HUES48 (cell line): ENCODE measurements at regions not wholly inside any gene's neighbourhood (a gene's known extent, or its start where the extent isn't known, plus 50 kb on each side); places are given as distances from the start of the nearest gene placed in this dataset.
A peak's percentile ranks its signal among the peaks of the same experiment; 100 is the strongest.

ENCODE experiments used
- H3K27ac ChIP-seq: one replicate; pipeline ENCODE4 v1.7.0; 2013; ENCODE audit warnings: low read depth, low read length, inconsistent platforms
- H3K27me3 ChIP-seq: 2 replicates; pipeline ENCODE4 v1.6.1; 2013; ENCODE audit warnings: mild to moderate bottlenecking, low read length; ENCODE audit not compliant: control insufficient read depth, insufficient read depth
- H3K36me3 ChIP-seq: 2 replicates; pipeline ENCODE4 v1.6.1; 2013; ENCODE audit warnings: low read length; ENCODE audit not compliant: control insufficient read depth, insufficient read depth
- H3K4me1 ChIP-seq: 2 replicates; pipeline ENCODE4 v1.6.1; 2013; ENCODE audit warnings: mild to moderate bottlenecking, low read length; ENCODE audit not compliant: control insufficient read depth, insufficient read depth
- H3K4me3 ChIP-seq: 2 replicates; pipeline ENCODE4 v1.5.1; 2013; ENCODE audit warnings: mild to moderate bottlenecking, low read depth, low read length
- H3K9ac ChIP-seq: 2 replicates; pipeline ENCODE4 v1.6.1; 2013; ENCODE audit warnings: mild to moderate bottlenecking, low read depth, low read length, moderate library complexity
- H3K9me3 ChIP-seq: 2 replicates; pipeline ENCODE4 v1.6.1; 2013; ENCODE audit warnings: low read length; ENCODE audit not compliant: control insufficient read depth, insufficient read depth

- no peak overlapping the region for H3K4me3 ChIP-seq
- H3K27me3 ChIP-seq: no peaks in the 10 kb centered on the region
- no peak overlapping the region for H3K27ac ChIP-seq
- no peaks in the 10 kb centered on the region for H3K9me3 ChIP-seq
- no peaks in the 10 kb centered on the region for H3K4me1 ChIP-seq
- H3K36me3 ChIP-seq: no peaks in the 10 kb centered on the region
- no peak overlapping the region for H3K9ac ChIP-seq
Measured at GRCh38 chr18:10388373-10388772, 66.1 kb upstream of the APCDD1 start.

GRCh38 chr18:10391506-10391905 lies 62.9 kb upstream of the APCDD1 start:
- no peaks in the 10 kb centered on the region for H3K9me3 ChIP-seq
- H3K36me3 ChIP-seq: no peaks in the 10 kb centered on the region
- H3K4me3 ChIP-seq: no peak overlapping the region
- H3K27me3 ChIP-seq: no peaks in the 10 kb centered on the region
- no peak overlapping the region for H3K9ac ChIP-seq
- H3K4me1 ChIP-seq: no peaks in the 10 kb centered on the region
- H3K27ac ChIP-seq: no peak overlapping the region

- H3K9ac ChIP-seq: no peak overlapping the region
- no peaks in the 10 kb centered on the region for H3K36me3 ChIP-seq
- no peak overlapping the region for H3K4me3 ChIP-seq
- H3K27ac ChIP-seq: no peak overlapping the region
- H3K27me3 ChIP-seq: no peaks in the 10 kb centered on the region
- H3K9me3 ChIP-seq: no peaks in the 10 kb centered on the region
- peaks cover 9% of the 10 kb centered on the region for H3K4me1 ChIP-seq
Measured at GRCh38 chr18:10397004-10397403, 57.4 kb upstream of the APCDD1 start.

GRCh38 chr18:10398571-10398970 lies 55.9 kb upstream of the APCDD1 start:
- H3K4me3 ChIP-seq: no peak overlapping the region
- H3K9me3 ChIP-seq: no peaks in the 10 kb centered on the region
- H3K27ac ChIP-seq: no peak overlapping the region
- peaks cover 9% of the 10 kb centered on the region for H3K4me1 ChIP-seq
- no peak overlapping the region for H3K9ac ChIP-seq
- no peaks in the 10 kb centered on the region for H3K36me3 ChIP-seq
- no peaks in the 10 kb centered on the region for H3K27me3 ChIP-seq

GRCh38 chr18:10399465-10399864 lies 55.0 kb upstream of the APCDD1 start:
- no peaks in the 10 kb centered on the region for H3K9me3 ChIP-seq
- H3K27ac ChIP-seq: no peak overlapping the region
- H3K4me3 ChIP-seq: no peak overlapping the region

GRCh38 chr18:10400534-10401307 lies 53.7 kb upstream of the APCDD1 start:
- Histone ChIP-seq H3K4me1 (peaks cover 10% of the 10 kb centered on the region), H3K9ac (no peak overlapping the region), H3K27me3 (no peaks in the 10 kb centered on the region), H3K36me3 (no peaks in the 10 kb centered on the region), H3K9me3 (no peaks in the 10 kb centered on the region), H3K4me3 (no peak overlapping the region), H3K27ac (no peak overlapping the region)

More at GRCh38 chr18:10399465-10399864, 55.0 kb upstream of the APCDD1 start:
- Histone ChIP-seq H3K36me3 (no peaks in the 10 kb centered on the region), H3K27me3 (no peaks in the 10 kb centered on the region), H3K9ac (no peak overlapping the region), H3K4me1 (peaks cover 9% of the 10 kb centered on the region)

- no peaks in the 10 kb centered on the region for H3K27me3 ChIP-seq
- no peak overlapping the region for H3K4me3 ChIP-seq
- no peak overlapping the region for H3K27ac ChIP-seq
Measured at GRCh38 chr18:10401521-10401920, 52.9 kb upstream of the APCDD1 start.

GRCh38 chr18:10401930-10402329 lies 52.5 kb upstream of the APCDD1 start:
- Histone ChIP-seq H3K9ac (no peak overlapping the region), H3K4me1 (peaks cover 22% of the 10 kb centered on the region), H3K4me3 (no peak overlapping the region), H3K27me3 (no peaks in the 10 kb centered on the region), H3K9me3 (no peaks in the 10 kb centered on the region), H3K36me3 (no peaks in the 10 kb centered on the region), H3K27ac (no peak overlapping the region)

More at GRCh38 chr18:10401521-10401920, 52.9 kb upstream of the APCDD1 start:
- Histone ChIP-seq H3K9me3 (no peaks in the 10 kb centered on the region), H3K36me3 (no peaks in the 10 kb centered on the region), H3K4me1 (peaks cover 18% of the 10 kb centered on the region), H3K9ac (no peak overlapping the region)

GRCh38 chr18:10402871-10403559 lies 51.4 kb upstream of the APCDD1 start:
- H3K9me3 ChIP-seq: no peaks in the 10 kb centered on the region
- no peak overlapping the region for H3K9ac ChIP-seq
- H3K4me1 ChIP-seq: peaks cover 22% of the 10 kb centered on the region
- no peak overlapping the region for H3K4me3 ChIP-seq
- no peaks in the 10 kb centered on the region for H3K27me3 ChIP-seq
- peak overlapping the region; percentile 0 for H3K27ac ChIP-seq
- no peaks in the 10 kb centered on the region for H3K36me3 ChIP-seq

- H3K4me1 ChIP-seq: peaks cover 16% of the 10 kb centered on the region; the same call in 1 of the 2 replicates
- H3K36me3 ChIP-seq: no peaks in the 10 kb centered on the region
- H3K9me3 ChIP-seq: no peaks in the 10 kb centered on the region
- no peak overlapping the region for H3K4me3 ChIP-seq
- no peaks in the 10 kb centered on the region for H3K27me3 ChIP-seq
- peak overlapping the region; percentile 53 for H3K27ac ChIP-seq
- H3K9ac ChIP-seq: no peak overlapping the region
Measured at GRCh38 chr18:10403708-10404107, 50.7 kb upstream of the APCDD1 start.

GRCh38 chr18:10404168-10404567 lies 50.3 kb upstream of the APCDD1 start:
- H3K9ac ChIP-seq: no peak overlapping the region
- no peaks in the 10 kb centered on the region for H3K36me3 ChIP-seq
- no peaks in the 10 kb centered on the region for H3K9me3 ChIP-seq
- H3K27me3 ChIP-seq: no peaks in the 10 kb centered on the region
- H3K4me3 ChIP-seq: no peak overlapping the region
- H3K4me1 ChIP-seq: peaks cover 12% of the 10 kb centered on the region; the same call in 1 of the 2 replicates
- H3K27ac ChIP-seq: peak overlapping the region; percentile 53
